ENCODE measurements at regions not wholly inside any gene's neighbourhood (a gene's known extent, or its start where the extent isn't known, plus 50 kb on each side); places are given as distances from the start of the nearest gene placed in this dataset.

GRCh38 chr6:133047065-133047665 lies 194.0 kb upstream of the EYA4 start:
- no peak for TF ChIP-seq CTCF (IDR thresholded peaks at IDR 0.05)
- TF ChIP-seq EZH2 (IDR thresholded peaks at IDR 0.05; ENCODE audit: borderline replicate concordance, insufficient read depth, low read depth, low read length, poor library complexity, severe bottlenecking) = no peak
